ENCODE measurements at regions not wholly inside any gene's neighbourhood (a gene's known extent, or its start where the extent isn't known, plus 50 kb on each side); places are given as distances from the start of the nearest gene placed in this dataset.

GRCh38 chr13:99051768-99052455 lies 74.0 kb upstream of the DOCK9 start:
- DNase-seq (ENCODE audit: low spot score), result no peak
- intact Hi-C loops (cut with DNase I), result no loop called here

- DNase-seq (ENCODE audit: low spot score), result no peak
- intact Hi-C loops (cut with DNase I), result no loop called here
Measured at GRCh38 chr13:99053636-99054233, 75.9 kb upstream of the DOCK9 start.

- DNase-seq (ENCODE audit: low spot score), result no peak
- intact Hi-C loops (cut with DNase I), result no loop called here
Measured at GRCh38 chr13:99055281-99055680, 77.4 kb upstream of the DOCK9 start.

- intact Hi-C loops (cut with DNase I), result no loop called here
- DNase-seq (ENCODE audit: low spot score), result no peak
Measured at GRCh38 chr13:99055735-99056134, 77.9 kb upstream of the DOCK9 start.

GRCh38 chr13:99056381-99057014 lies 78.6 kb upstream of the DOCK9 start:
- intact Hi-C loops (cut with DNase I), result no loop called here
- no peak for DNase-seq (ENCODE audit: low spot score)

GRCh38 chr13:99057310-99057975 lies 79.6 kb upstream of the DOCK9 start:
- DNase-seq (ENCODE audit: low spot score), result no peak
- intact Hi-C loops (cut with DNase I), result no loop called here

- intact Hi-C loops (cut with DNase I), result no loop called here
- no peak for DNase-seq (ENCODE audit: low spot score)
Measured at GRCh38 chr13:99058527-99059495, 80.9 kb upstream of the DOCK9 start.

GRCh38 chr13:99059498-99060075 lies 81.7 kb upstream of the DOCK9 start:
- intact Hi-C loops (cut with DNase I), result no loop called here
- DNase-seq (ENCODE audit: low spot score), result no peak

GRCh38 chr13:99061411-99061810 lies 83.5 kb upstream of the DOCK9 start:
- intact Hi-C loops (cut with DNase I), result no loop called here
- DNase-seq (ENCODE audit: low spot score), result no peak

GRCh38 chr13:99062593-99062992 lies 84.7 kb upstream of the DOCK9 start:
- intact Hi-C loops (cut with DNase I), result no loop called here
- no peak for DNase-seq (ENCODE audit: low spot score)

GRCh38 chr13:99063178-99063577 lies 85.3 kb upstream of the DOCK9 start:
- intact Hi-C loops (cut with DNase I), result no loop called here
- DNase-seq (ENCODE audit: low spot score), result no peak

- DNase-seq (ENCODE audit: low spot score), result no peak
- intact Hi-C loops (cut with DNase I), result no loop called here
Measured at GRCh38 chr13:99063952-99064351, 86.1 kb upstream of the DOCK9 start.

- intact Hi-C loops (cut with DNase I), result no loop called here
- DNase-seq (ENCODE audit: low spot score), result no peak
Measured at GRCh38 chr13:99064624-99065234, 86.9 kb upstream of the DOCK9 start.

GRCh38 chr13:99065235-99066015 lies 87.6 kb upstream of the DOCK9 start:
- no peak for DNase-seq (ENCODE audit: low spot score)
- intact Hi-C loops (cut with DNase I), result no loop called here

GRCh38 chr13:99066219-99066618 lies 88.4 kb upstream of the DOCK9 start:
- no peak for DNase-seq (ENCODE audit: low spot score)
- intact Hi-C loops (cut with DNase I), result no loop called here

GRCh38 chr13:99067159-99067985 lies 89.5 kb upstream of the DOCK9 start:
- intact Hi-C loops (cut with DNase I), result no loop called here
- DNase-seq (ENCODE audit: low spot score), result no peak

- intact Hi-C loops (cut with DNase I), result no loop called here
- no peak for DNase-seq (ENCODE audit: low spot score)
Measured at GRCh38 chr13:99071211-99071610, 93.3 kb upstream of the DOCK9 start.

Data from posterior vena cava (tissue), 2 donors.